Neural crest cell (in vitro differentiated cells): ENCODE measurements at regions not wholly inside any gene's neighbourhood (a gene's known extent, or its start where the extent isn't known, plus 50 kb on each side); places are given as distances from the start of the nearest gene placed in this dataset.
A peak's percentile ranks its signal among the peaks of the same experiment; 100 is the strongest.

Source experiments
- DNase-seq: peaks from one replicate; pipeline ENCODE4 v3.0.0; 2021; ENCODE audit warnings: low read depth, mixed read lengths, low spot score
- H3K27ac Mint-ChIP-seq: one replicate; pipeline ENCODE4 v1.8.0; 2021; ENCODE audit warnings: mild to moderate bottlenecking, mixed read lengths; ENCODE audit not compliant: unreplicated experiment
- H3K27me3 Mint-ChIP-seq: 2 replicates; pipeline ENCODE4 v1.8.0; 2021; ENCODE audit warnings: low read depth, mild to moderate bottlenecking, mixed read lengths
- H3K36me3 Mint-ChIP-seq: 2 replicates; pipeline ENCODE4 v1.8.0; 2021; ENCODE audit warnings: low read depth, mild to moderate bottlenecking, mixed read lengths
- H3K4me1 Mint-ChIP-seq: 2 replicates; pipeline ENCODE4 v1.8.0; 2021; ENCODE audit warnings: mixed read lengths
- H3K4me3 Mint-ChIP-seq: one replicate; pipeline ENCODE4 v1.8.0; 2021; ENCODE audit warnings: mild to moderate bottlenecking, mixed read lengths
- H3K9me3 Mint-ChIP-seq: 2 replicates; pipeline ENCODE4 v1.8.0; 2021; ENCODE audit warnings: mixed read lengths
- TF ChIP-seq, protein P1 (sequence below): fragments of 200-600 bp; sonication (generic); conservative IDR thresholded peaks from 2 replicates; pipeline ENCODE4 v1.5.0; 2021; ENCODE audit warnings: antibody characterized with exemption, mild to moderate bottlenecking

- Mint-ChIP-seq H3K27me3 (no peaks in the 10 kb centered on the region), H3K9me3 (peaks cover 5% of the 10 kb centered on the region), H3K27ac (no peak overlapping the region), H3K36me3 (peaks cover 3% of the 10 kb centered on the region), H3K4me1 (no peaks in the 10 kb centered on the region), H3K4me3 (no peak overlapping the region)
- DNase-seq: no peak
- TF ChIP-seq, protein P1, sequence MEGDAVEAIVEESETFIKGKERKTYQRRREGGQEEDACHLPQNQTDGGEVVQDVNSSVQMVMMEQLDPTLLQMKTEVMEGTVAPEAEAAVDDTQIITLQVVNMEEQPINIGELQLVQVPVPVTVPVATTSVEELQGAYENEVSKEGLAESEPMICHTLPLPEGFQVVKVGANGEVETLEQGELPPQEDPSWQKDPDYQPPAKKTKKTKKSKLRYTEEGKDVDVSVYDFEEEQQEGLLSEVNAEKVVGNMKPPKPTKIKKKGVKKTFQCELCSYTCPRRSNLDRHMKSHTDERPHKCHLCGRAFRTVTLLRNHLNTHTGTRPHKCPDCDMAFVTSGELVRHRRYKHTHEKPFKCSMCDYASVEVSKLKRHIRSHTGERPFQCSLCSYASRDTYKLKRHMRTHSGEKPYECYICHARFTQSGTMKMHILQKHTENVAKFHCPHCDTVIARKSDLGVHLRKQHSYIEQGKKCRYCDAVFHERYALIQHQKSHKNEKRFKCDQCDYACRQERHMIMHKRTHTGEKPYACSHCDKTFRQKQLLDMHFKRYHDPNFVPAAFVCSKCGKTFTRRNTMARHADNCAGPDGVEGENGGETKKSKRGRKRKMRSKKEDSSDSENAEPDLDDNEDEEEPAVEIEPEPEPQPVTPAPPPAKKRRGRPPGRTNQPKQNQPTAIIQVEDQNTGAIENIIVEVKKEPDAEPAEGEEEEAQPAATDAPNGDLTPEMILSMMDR: no peak
Observed at GRCh38 chr10:33732161-33732680, 397.8 kb upstream of the NRP1 start.

GRCh38 chr10:33731322-33731721 is 396.9 kb upstream of the NRP1 start:
- H3K9me3 Mint-ChIP-seq: peaks cover 5% of the 10 kb centered on the region
- no peak for DNase-seq
- H3K4me3 Mint-ChIP-seq: no peak overlapping the region
- H3K4me1 Mint-ChIP-seq: no peaks in the 10 kb centered on the region
- no peaks in the 10 kb centered on the region for H3K27me3 Mint-ChIP-seq
- H3K27ac Mint-ChIP-seq: no peak overlapping the region
- TF ChIP-seq, protein P1: no peak
- peaks cover 3% of the 10 kb centered on the region for H3K36me3 Mint-ChIP-seq

DNA sequence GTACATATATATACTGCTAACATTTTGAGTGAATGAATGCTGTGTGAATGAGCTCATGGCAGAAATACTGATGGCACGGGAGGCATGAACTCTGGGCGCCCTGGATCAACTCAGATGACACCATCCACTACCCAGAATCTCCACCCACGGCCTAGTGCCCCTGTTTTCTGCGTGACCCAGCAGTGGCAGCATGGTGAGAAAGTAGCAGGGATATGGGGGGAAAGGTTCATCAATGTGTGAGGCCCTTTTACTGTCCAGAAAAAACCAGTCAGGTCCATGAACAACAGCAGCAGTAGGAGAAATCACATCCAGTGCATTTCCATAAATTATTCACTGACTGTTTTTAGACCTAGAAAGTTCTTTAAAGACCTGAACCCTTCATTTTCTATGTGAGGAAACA is 391.0 kb upstream of the NRP1 start:
- Mint-ChIP-seq H3K4me3 (no peak overlapping the region), H3K27me3 (no peaks in the 10 kb centered on the region), H3K4me1 (peaks cover 25% of the 10 kb centered on the region), H3K27ac (no peak overlapping the region), H3K36me3 (peaks cover 5% of the 10 kb centered on the region), H3K9me3 (peaks cover 9% of the 10 kb centered on the region)
- TF ChIP-seq, protein P1: no peak
- DNase-seq: no peak

DNA sequence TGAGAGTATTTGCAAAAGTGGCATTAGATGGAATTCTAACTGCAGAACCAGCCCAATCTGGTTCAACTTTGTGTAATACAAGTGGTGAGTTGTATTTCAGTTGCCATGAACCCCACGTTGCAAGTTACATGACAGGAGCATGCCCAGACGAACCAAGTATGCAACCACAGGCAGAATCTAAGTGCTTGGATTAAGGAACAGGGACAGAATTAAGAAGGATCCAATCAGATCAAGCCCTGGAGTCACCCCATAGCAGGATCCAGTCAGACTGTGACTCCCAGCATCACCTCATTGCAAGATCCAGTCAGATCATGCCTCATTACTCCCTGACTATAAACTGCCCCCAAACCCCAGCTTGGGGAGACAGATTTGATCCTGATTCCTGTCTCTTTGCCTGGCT is 388.7 kb upstream of the NRP1 start:
- H3K27me3 Mint-ChIP-seq: no peaks in the 10 kb centered on the region
- no peak overlapping the region for H3K4me3 Mint-ChIP-seq
- H3K36me3 Mint-ChIP-seq: peaks cover 2% of the 10 kb centered on the region
- DNase-seq: no peak
- TF ChIP-seq, protein P1: no peak
- peaks cover 5% of the 10 kb centered on the region for H3K9me3 Mint-ChIP-seq
- peaks cover 32% of the 10 kb centered on the region for H3K4me1 Mint-ChIP-seq
- no peak overlapping the region for H3K27ac Mint-ChIP-seq

GRCh38 chr10:33722067-33722466 is 387.6 kb upstream of the NRP1 start:
- Mint-ChIP-seq H3K27me3 (no peaks in the 10 kb centered on the region), H3K4me1 (peaks cover 32% of the 10 kb centered on the region), H3K9me3 (peaks cover 5% of the 10 kb centered on the region), H3K4me3 (no peak overlapping the region), H3K27ac (peak overlapping the region; percentile 70), H3K36me3 (peaks cover 2% of the 10 kb centered on the region)
- DNase-seq: no peak
- TF ChIP-seq, protein P1: no peak
